ENCODE measurements at regions not wholly inside any gene's neighbourhood (a gene's known extent, or its start where the extent isn't known, plus 50 kb on each side); places are given as distances from the start of the nearest gene placed in this dataset.
"Not testable (repeated sequence)": the region's sequence is repeated elsewhere in the genome, so short reads cannot be mapped to it uniquely, and the experiment has no call there.

- intact Hi-C loops (cut with micrococcal nuclease), result no loop called here
- no peak for DNase-seq
- ChIA-PET POLR2A (no interaction called here), CTCF (no interaction called here)
- no peak overlapping the region for H3K4me3 Mint-ChIP-seq
- H3K27me3 Mint-ChIP-seq, result no peaks in the 10 kb centered on the region
- no peaks in the 10 kb centered on the region for H3K36me3 Mint-ChIP-seq
- H3K27ac Mint-ChIP-seq, result no peak overlapping the region
- H3K4me1 Mint-ChIP-seq (ENCODE audit: low read depth), result no peaks in the 10 kb centered on the region
- no peaks in the 10 kb centered on the region for H3K9me3 Mint-ChIP-seq
Observed at GRCh38 chr20:12849225-12849910, 159.4 kb upstream of the SPTLC3 start.

GRCh38 chr20:12857643-12858042 is 151.1 kb upstream of the SPTLC3 start:
- H3K4me3 Mint-ChIP-seq; CTCF ChIA-PET; H3K27me3 Mint-ChIP-seq; DNase-seq; H3K4me1 Mint-ChIP-seq (ENCODE audit: low read depth); H3K36me3 Mint-ChIP-seq; POLR2A ChIA-PET; intact Hi-C loops (cut with micrococcal nuclease); H3K27ac Mint-ChIP-seq: not testable (repeated sequence)
- peaks cover 27% of the 10 kb centered on the region for H3K9me3 Mint-ChIP-seq

- no peaks in the 10 kb centered on the region for H3K36me3 Mint-ChIP-seq
- POLR2A ChIA-PET, result no interaction called here
- H3K27me3 Mint-ChIP-seq, result no peaks in the 10 kb centered on the region
- CTCF ChIA-PET, result no interaction called here
- H3K4me3 Mint-ChIP-seq, result no peak overlapping the region
- peaks cover 17% of the 10 kb centered on the region for H3K9me3 Mint-ChIP-seq
- no peak overlapping the region for H3K27ac Mint-ChIP-seq
- H3K4me1 Mint-ChIP-seq (ENCODE audit: low read depth), result no peaks in the 10 kb centered on the region
- DNase-seq, result no peak
- intact Hi-C loops (cut with micrococcal nuclease), result no loop called here
Observed at GRCh38 chr20:12860619-12861247, 148.0 kb upstream of the SPTLC3 start.

- no peak for DNase-seq
- H3K27me3 Mint-ChIP-seq, result no peaks in the 10 kb centered on the region
- no peaks in the 10 kb centered on the region for H3K4me1 Mint-ChIP-seq (ENCODE audit: low read depth)
- intact Hi-C loops (cut with micrococcal nuclease), result no loop called here
- no peak overlapping the region for H3K27ac Mint-ChIP-seq
- no peaks in the 10 kb centered on the region for H3K9me3 Mint-ChIP-seq
- no peak overlapping the region for H3K4me3 Mint-ChIP-seq
- POLR2A ChIA-PET, result no interaction called here
- no peaks in the 10 kb centered on the region for H3K36me3 Mint-ChIP-seq
- CTCF ChIA-PET, result no interaction called here
Observed at GRCh38 chr20:12869669-12870068, 139.1 kb upstream of the SPTLC3 start.

GRCh38 chr20:12870588-12870987 is 138.2 kb upstream of the SPTLC3 start:
- POLR2A ChIA-PET, result no interaction called here
- H3K27ac Mint-ChIP-seq, result no peak overlapping the region
- no peak for DNase-seq
- no peaks in the 10 kb centered on the region for H3K27me3 Mint-ChIP-seq
- H3K36me3 Mint-ChIP-seq, result no peaks in the 10 kb centered on the region
- intact Hi-C loops (cut with micrococcal nuclease), result no loop called here
- CTCF ChIA-PET, result no interaction called here
- H3K4me3 Mint-ChIP-seq, result no peak overlapping the region
- no peaks in the 10 kb centered on the region for H3K4me1 Mint-ChIP-seq (ENCODE audit: low read depth)
- H3K9me3 Mint-ChIP-seq, result no peaks in the 10 kb centered on the region

GRCh38 chr20:12874933-12875332 is 133.8 kb upstream of the SPTLC3 start:
- intact Hi-C loops (cut with micrococcal nuclease), result no loop called here
- no peaks in the 10 kb centered on the region for H3K4me1 Mint-ChIP-seq (ENCODE audit: low read depth)
- POLR2A ChIA-PET, result no interaction called here
- H3K4me3 Mint-ChIP-seq, result no peak overlapping the region
- H3K36me3 Mint-ChIP-seq, result no peaks in the 10 kb centered on the region
- DNase-seq, result no peak
- H3K27ac Mint-ChIP-seq, result no peak overlapping the region
- no peaks in the 10 kb centered on the region for H3K9me3 Mint-ChIP-seq
- no peaks in the 10 kb centered on the region for H3K27me3 Mint-ChIP-seq
- CTCF ChIA-PET, result interaction anchor here (0.7 kb wide), 1 partner anchor 428 kb away, joined by 3 read pairs; no protein-coding TSS in a partner anchor

- Mint-ChIP-seq H3K36me3 (no peaks in the 10 kb centered on the region), H3K4me3 (no peak overlapping the region), H3K9me3 (no peaks in the 10 kb centered on the region), H3K4me1 (ENCODE audit: low read depth) (no peaks in the 10 kb centered on the region), H3K27ac (no peak overlapping the region), H3K27me3 (no peaks in the 10 kb centered on the region)
- CTCF ChIA-PET, result no interaction called here
- DNase-seq, result no peak
- intact Hi-C loops (cut with micrococcal nuclease), result no loop called here
- POLR2A ChIA-PET, result no interaction called here
Observed at GRCh38 chr20:12875510-12875909, 133.3 kb upstream of the SPTLC3 start.

- Mint-ChIP-seq H3K36me3 (no peaks in the 10 kb centered on the region), H3K4me1 (ENCODE audit: low read depth) (no peaks in the 10 kb centered on the region), H3K9me3 (no peaks in the 10 kb centered on the region), H3K4me3 (no peak overlapping the region), H3K27me3 (no peaks in the 10 kb centered on the region), H3K27ac (no peak overlapping the region)
- DNase-seq, result no peak
- intact Hi-C loops (cut with micrococcal nuclease), result no loop called here
- ChIA-PET POLR2A (no interaction called here), CTCF (no interaction called here)
Observed at GRCh38 chr20:12882832-12883506, 125.8 kb upstream of the SPTLC3 start.

- ChIA-PET CTCF (no interaction called here), POLR2A (no interaction called here)
- Mint-ChIP-seq H3K4me3 (no peak overlapping the region), H3K27ac (no peak overlapping the region), H3K36me3 (no peaks in the 10 kb centered on the region), H3K27me3 (no peaks in the 10 kb centered on the region), H3K9me3 (no peaks in the 10 kb centered on the region), H3K4me1 (ENCODE audit: low read depth) (no peaks in the 10 kb centered on the region)
- no peak for DNase-seq
- intact Hi-C loops (cut with micrococcal nuclease), result no loop called here
Observed at GRCh38 chr20:12883507-12883885, 125.3 kb upstream of the SPTLC3 start.

- no peaks in the 10 kb centered on the region for H3K27me3 Mint-ChIP-seq
- intact Hi-C loops (cut with micrococcal nuclease), result no loop called here
- no peak overlapping the region for H3K27ac Mint-ChIP-seq
- peaks cover 4% of the 10 kb centered on the region for H3K9me3 Mint-ChIP-seq
- ChIA-PET CTCF (no interaction called here), POLR2A (no interaction called here)
- H3K4me1 Mint-ChIP-seq (ENCODE audit: low read depth), result no peaks in the 10 kb centered on the region
- H3K4me3 Mint-ChIP-seq, result no peak overlapping the region
- no peak for DNase-seq
- H3K36me3 Mint-ChIP-seq, result no peaks in the 10 kb centered on the region
Observed at GRCh38 chr20:12886618-12887363, 122.0 kb upstream of the SPTLC3 start.

- POLR2A ChIA-PET, result no interaction called here
- Mint-ChIP-seq H3K4me3 (no peak overlapping the region), H3K9me3 (peaks cover 4% of the 10 kb centered on the region), H3K27me3 (no peaks in the 10 kb centered on the region), H3K36me3 (no peaks in the 10 kb centered on the region), H3K27ac (no peak overlapping the region), H3K4me1 (ENCODE audit: low read depth) (no peaks in the 10 kb centered on the region)
- no peak for DNase-seq
- intact Hi-C loops (cut with micrococcal nuclease), result no loop called here
- CTCF ChIA-PET, result no interaction called here
Observed at GRCh38 chr20:12891643-12892042, 117.1 kb upstream of the SPTLC3 start.

GRCh38 chr20:12893019-12893418 is 115.8 kb upstream of the SPTLC3 start:
- H3K36me3 Mint-ChIP-seq, result no peaks in the 10 kb centered on the region
- no peaks in the 10 kb centered on the region for H3K27me3 Mint-ChIP-seq
- H3K27ac Mint-ChIP-seq, result no peak overlapping the region
- ChIA-PET POLR2A (no interaction called here), CTCF (no interaction called here)
- intact Hi-C loops (cut with micrococcal nuclease), result no loop called here
- H3K4me3 Mint-ChIP-seq, result no peak overlapping the region
- no peak for DNase-seq
- H3K9me3 Mint-ChIP-seq, result peaks cover 4% of the 10 kb centered on the region
- H3K4me1 Mint-ChIP-seq (ENCODE audit: low read depth), result no peaks in the 10 kb centered on the region

Measured in activated CD4-positive, alpha-beta memory T cell treated with anti-CD3 and anti-CD28 coated beads for 36 hours (primary cell).